Suprapubic skin (tissue), 4 donors: ENCODE measurements at regions not wholly inside any gene's neighbourhood (a gene's known extent, or its start where the extent isn't known, plus 50 kb on each side); places are given as distances from the start of the nearest gene placed in this dataset.
A peak's percentile ranks its signal among the peaks of the same experiment; 100 is the strongest.

ENCODE experiments used
- DNase-seq, 2 donors: peaks; one replicate each; pipeline ENCODE4 v3.0.0-alpha.2; 2019; ENCODE audit warnings: low spot score in 2 of 2
- H3K27ac ChIP-seq: fragments of 200-600 bp; sonication (generic); one replicate; pipeline ENCODE4 v1.5.1; 2019
- H3K27me3 ChIP-seq: fragments of 200-600 bp; sonication (generic); one replicate; pipeline ENCODE4 v1.5.1; 2019
- H3K36me3 ChIP-seq: fragments of 200-600 bp; sonication (generic); one replicate; pipeline ENCODE4 v1.5.1; 2019
- H3K4me1 ChIP-seq: fragments of 200-600 bp; sonication (generic); one replicate; pipeline ENCODE4 v1.5.1; 2019
- H3K4me3 ChIP-seq: fragments of 200-600 bp; sonication (generic); one replicate; pipeline ENCODE4 v1.5.1; 2019; ENCODE audit warnings: mild to moderate bottlenecking
- H3K9me3 ChIP-seq: fragments of 200-600 bp; sonication (generic); one replicate; pipeline ENCODE4 v1.5.1; 2019
- CTCF ChIP-seq, 2 donors: fragments of 200-600 bp in 1 of 2; fragments of 450-650 bp in 1 of 2; sonication (generic) in 1 of 2; IDR thresholded peaks; one replicate each; pipeline ENCODE4 v1.5.1; 2016 to 2019; ENCODE audit warnings: antibody characterized with exemption in 2 of 2, mild to moderate bottlenecking in 1 of 2, moderate library complexity in 1 of 2
- EP300 ChIP-seq: sonication (generic); formaldehyde crosslinking; IDR thresholded peaks from one replicate; pipeline ENCODE4 v1.6.1; 2017; ENCODE audit warnings: antibody characterized with exemption
- POLR2A ChIP-seq, 2 donors: fragments of 450-650 bp; IDR thresholded peaks; one replicate each; pipeline ENCODE4 v1.6.1; 2017; ENCODE audit warnings: antibody characterized with exemption in 2 of 2, mild to moderate bottlenecking in 2 of 2, moderate library complexity in 2 of 2
- POLR2AphosphoS5 ChIP-seq, 3 donors: sonication (generic); formaldehyde crosslinking; IDR thresholded peaks; one replicate each; pipeline ENCODE4 v1.6.1; 2017; ENCODE audit warnings: antibody characterized with exemption in 3 of 3
- WGBS: methylation state at CpG from one replicate; pipeline ENCODE4 v1.1.5; 2018; 5-methylcytosine and 5-hydroxymethylcytosine counted together

DNA sequence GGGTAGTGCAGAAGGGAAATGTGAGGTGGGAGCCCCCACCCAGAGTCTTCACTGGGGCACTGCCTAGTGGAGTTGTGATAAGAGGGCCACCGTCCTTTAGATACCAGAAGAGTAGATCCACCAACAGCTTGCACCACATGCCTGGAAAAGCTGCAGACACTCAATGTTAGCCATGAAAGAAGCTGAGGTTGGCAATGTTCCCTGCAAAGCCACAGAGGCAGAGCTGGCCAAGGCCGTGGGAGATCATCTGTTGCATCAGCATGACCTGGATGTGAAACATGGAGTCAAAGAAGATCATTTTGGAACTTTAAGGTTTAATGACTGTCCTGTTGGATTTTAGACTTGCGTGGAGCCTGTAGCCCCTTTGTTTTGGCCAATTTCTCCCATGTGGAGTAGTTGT, 468.4 kb upstream of the FOXG1 start:
- H3K4me3 ChIP-seq: no peak overlapping the region
- no peak overlapping the region for H3K27ac ChIP-seq
- no peaks in the 10 kb centered on the region for H3K27me3 ChIP-seq
- H3K9me3 ChIP-seq: peaks cover 11% of the 10 kb centered on the region
- TF ChIP-seq POLR2AphosphoS5 (IDR thresholded peaks at IDR 0.05) (no peak), POLR2A (IDR thresholded peaks at IDR 0.05) (no peak), CTCF (IDR thresholded peaks at IDR 0.05) (no peak), EP300 (no peak)
- WGBS: 87% methylated on average over 3 of the region's 3 CpGs
- DNase-seq: no peak
- no peaks in the 10 kb centered on the region for H3K36me3 ChIP-seq
- no peaks in the 10 kb centered on the region for H3K4me1 ChIP-seq

DNA sequence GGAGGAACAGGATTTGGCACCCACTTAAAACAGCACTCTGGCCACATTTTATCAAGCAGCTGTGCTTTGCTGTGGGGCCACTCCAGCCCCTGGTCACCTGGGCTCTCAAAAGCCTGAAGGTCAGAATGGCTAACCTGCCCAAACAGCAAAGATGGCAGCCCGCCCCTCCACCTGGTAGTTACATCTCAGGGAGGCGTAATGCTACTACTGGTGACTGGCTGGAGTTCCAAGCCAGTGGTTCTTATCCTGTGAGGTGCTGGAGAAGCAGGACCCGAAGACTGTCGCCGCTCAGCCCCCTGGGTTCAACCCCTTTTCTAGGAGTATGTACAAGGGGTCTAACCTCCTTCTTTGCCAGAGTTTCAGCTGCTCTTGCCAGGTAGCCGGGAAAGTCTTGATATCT, 467.4 kb upstream of the FOXG1 start:
- no peaks in the 10 kb centered on the region for H3K27me3 ChIP-seq
- H3K4me1 ChIP-seq: no peaks in the 10 kb centered on the region
- peak in 1 of 2 donors; percentile 26 for DNase-seq
- H3K4me3 ChIP-seq: no peak overlapping the region
- TF ChIP-seq EP300 (no peak), POLR2AphosphoS5 (IDR thresholded peaks at IDR 0.05) (no peak), CTCF (IDR thresholded peaks at IDR 0.05) (no peak), POLR2A (IDR thresholded peaks at IDR 0.05) (no peak)
- H3K36me3 ChIP-seq: no peaks in the 10 kb centered on the region
- no peak overlapping the region for H3K27ac ChIP-seq
- no CpG with 5 or more reads among the region's 6 CpGs for WGBS
- peaks cover 11% of the 10 kb centered on the region for H3K9me3 ChIP-seq

GRCh38 chr14:28300356-28300755, 466.2 kb upstream of the FOXG1 start:
- no peak for DNase-seq
- Histone ChIP-seq H3K9me3 (peaks cover 11% of the 10 kb centered on the region), H3K27me3 (no peaks in the 10 kb centered on the region), H3K4me1 (no peaks in the 10 kb centered on the region), H3K4me3 (no peak overlapping the region), H3K36me3 (no peaks in the 10 kb centered on the region), H3K27ac (no peak overlapping the region)
- no peak for TF ChIP-seq POLR2A (IDR thresholded peaks at IDR 0.05)

GRCh38 chr14:28301179-28301578, 465.4 kb upstream of the FOXG1 start:
- no peaks in the 10 kb centered on the region for H3K36me3 ChIP-seq
- no peaks in the 10 kb centered on the region for H3K4me1 ChIP-seq
- no peak overlapping the region for H3K4me3 ChIP-seq
- H3K9me3 ChIP-seq: peaks cover 11% of the 10 kb centered on the region
- no peak overlapping the region for H3K27ac ChIP-seq
- WGBS: 90% methylated on average over 4 of the region's 4 CpGs
- H3K27me3 ChIP-seq: no peaks in the 10 kb centered on the region
- DNase-seq: no peak
- TF ChIP-seq POLR2A (IDR thresholded peaks at IDR 0.05): no peak
- no peak for TF ChIP-seq POLR2AphosphoS5 (IDR thresholded peaks at IDR 0.05)
- TF ChIP-seq CTCF (IDR thresholded peaks at IDR 0.05): no peak
- TF ChIP-seq EP300: no peak

DNA sequence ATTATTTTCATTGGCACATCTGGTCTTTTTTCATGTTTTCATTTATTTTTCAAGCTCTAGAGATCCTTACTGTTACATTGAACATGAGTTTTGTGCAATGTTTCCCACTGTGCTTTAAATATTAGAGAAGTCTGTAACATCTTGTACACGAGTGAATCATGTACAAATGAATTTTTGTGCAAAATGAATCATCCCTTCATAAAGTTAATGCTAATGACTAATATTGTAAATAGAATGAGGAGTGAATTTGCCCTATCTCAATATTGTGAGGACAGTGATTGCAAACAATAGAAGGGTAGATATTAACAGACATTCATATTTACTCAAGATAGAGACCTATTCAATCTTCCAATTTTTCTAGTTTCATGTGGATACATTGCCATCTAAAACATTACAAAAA, 463.3 kb upstream of the FOXG1 start:
- no peak for TF ChIP-seq POLR2AphosphoS5 (IDR thresholded peaks at IDR 0.05)
- no peak for TF ChIP-seq CTCF (IDR thresholded peaks at IDR 0.05)
- no peak for TF ChIP-seq POLR2A (IDR thresholded peaks at IDR 0.05)
- TF ChIP-seq EP300: no peak
- no peak overlapping the region for H3K4me3 ChIP-seq
- no peak overlapping the region for H3K27ac ChIP-seq
- H3K27me3 ChIP-seq: no peaks in the 10 kb centered on the region
- WGBS: 50% methylated on average over 1 of the region's 1 CpG
- no peaks in the 10 kb centered on the region for H3K4me1 ChIP-seq
- no peaks in the 10 kb centered on the region for H3K36me3 ChIP-seq
- H3K9me3 ChIP-seq: peaks cover 11% of the 10 kb centered on the region
- DNase-seq: no peak

GRCh38 chr14:28305938-28306337, 460.6 kb upstream of the FOXG1 start:
- DNase-seq: no peak
- peaks cover 5% of the 10 kb centered on the region for H3K9me3 ChIP-seq
- no peaks in the 10 kb centered on the region for H3K36me3 ChIP-seq
- H3K27me3 ChIP-seq: no peaks in the 10 kb centered on the region
- TF ChIP-seq POLR2A (IDR thresholded peaks at IDR 0.05): no peak
- TF ChIP-seq POLR2AphosphoS5 (IDR thresholded peaks at IDR 0.05): no peak
- no peak for TF ChIP-seq EP300
- no peak for TF ChIP-seq CTCF (IDR thresholded peaks at IDR 0.05)
- no peaks in the 10 kb centered on the region for H3K4me1 ChIP-seq
- H3K27ac ChIP-seq: no peak overlapping the region
- H3K4me3 ChIP-seq: no peak overlapping the region
